Esophagus muscularis mucosa (tissue), 4 donors: ENCODE measurements at regions not wholly inside any gene's neighbourhood (a gene's known extent, or its start where the extent isn't known, plus 50 kb on each side); places are given as distances from the start of the nearest gene placed in this dataset.
"Not testable (repeated sequence)": the region's sequence is repeated elsewhere in the genome, so short reads cannot be mapped to it uniquely, and the experiment has no call there.

ENCODE experiments used
- EP300 ChIP-seq: sonication (generic); formaldehyde crosslinking; IDR thresholded peaks from one replicate; pipeline ENCODE4 v1.6.1; 2017; ENCODE audit warnings: antibody characterized with exemption
- POLR2AphosphoS5 ChIP-seq, 2 donors: sonication (generic); formaldehyde crosslinking; IDR thresholded peaks; one replicate each; pipeline ENCODE4 v1.6.1; 2017; ENCODE audit warnings: antibody characterized with exemption in 2 of 2
- TF ChIP-seq, protein P1 (sequence below), 3 experiments: fragments of 200-600 bp in 2 of 3; fragments of 450-650 bp in 1 of 3; sonication (generic) in 2 of 3; IDR thresholded peaks; one replicate each; pipeline ENCODE4 v1.5.1; 2017 to 2019; ENCODE audit warnings: antibody characterized with exemption in 3 of 3, mild to moderate bottlenecking in 2 of 3, moderate library complexity in 1 of 3

GRCh38 chr1:121076674-121077073 is 107.5 kb downstream of the FAM72B start:
- TF ChIP-seq, protein P1, sequence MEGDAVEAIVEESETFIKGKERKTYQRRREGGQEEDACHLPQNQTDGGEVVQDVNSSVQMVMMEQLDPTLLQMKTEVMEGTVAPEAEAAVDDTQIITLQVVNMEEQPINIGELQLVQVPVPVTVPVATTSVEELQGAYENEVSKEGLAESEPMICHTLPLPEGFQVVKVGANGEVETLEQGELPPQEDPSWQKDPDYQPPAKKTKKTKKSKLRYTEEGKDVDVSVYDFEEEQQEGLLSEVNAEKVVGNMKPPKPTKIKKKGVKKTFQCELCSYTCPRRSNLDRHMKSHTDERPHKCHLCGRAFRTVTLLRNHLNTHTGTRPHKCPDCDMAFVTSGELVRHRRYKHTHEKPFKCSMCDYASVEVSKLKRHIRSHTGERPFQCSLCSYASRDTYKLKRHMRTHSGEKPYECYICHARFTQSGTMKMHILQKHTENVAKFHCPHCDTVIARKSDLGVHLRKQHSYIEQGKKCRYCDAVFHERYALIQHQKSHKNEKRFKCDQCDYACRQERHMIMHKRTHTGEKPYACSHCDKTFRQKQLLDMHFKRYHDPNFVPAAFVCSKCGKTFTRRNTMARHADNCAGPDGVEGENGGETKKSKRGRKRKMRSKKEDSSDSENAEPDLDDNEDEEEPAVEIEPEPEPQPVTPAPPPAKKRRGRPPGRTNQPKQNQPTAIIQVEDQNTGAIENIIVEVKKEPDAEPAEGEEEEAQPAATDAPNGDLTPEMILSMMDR (IDR thresholded peaks at IDR 0.05), result not testable (repeated sequence)
- not testable (repeated sequence) for TF ChIP-seq POLR2AphosphoS5 (IDR thresholded peaks at IDR 0.05); EP300
